ENCODE measurements at regions not wholly inside any gene's neighbourhood (a gene's known extent, or its start where the extent isn't known, plus 50 kb on each side); places are given as distances from the start of the nearest gene placed in this dataset.
"Not testable (repeated sequence)": the region's sequence is repeated elsewhere in the genome, so short reads cannot be mapped to it uniquely, and the experiment has no call there.

DNA sequence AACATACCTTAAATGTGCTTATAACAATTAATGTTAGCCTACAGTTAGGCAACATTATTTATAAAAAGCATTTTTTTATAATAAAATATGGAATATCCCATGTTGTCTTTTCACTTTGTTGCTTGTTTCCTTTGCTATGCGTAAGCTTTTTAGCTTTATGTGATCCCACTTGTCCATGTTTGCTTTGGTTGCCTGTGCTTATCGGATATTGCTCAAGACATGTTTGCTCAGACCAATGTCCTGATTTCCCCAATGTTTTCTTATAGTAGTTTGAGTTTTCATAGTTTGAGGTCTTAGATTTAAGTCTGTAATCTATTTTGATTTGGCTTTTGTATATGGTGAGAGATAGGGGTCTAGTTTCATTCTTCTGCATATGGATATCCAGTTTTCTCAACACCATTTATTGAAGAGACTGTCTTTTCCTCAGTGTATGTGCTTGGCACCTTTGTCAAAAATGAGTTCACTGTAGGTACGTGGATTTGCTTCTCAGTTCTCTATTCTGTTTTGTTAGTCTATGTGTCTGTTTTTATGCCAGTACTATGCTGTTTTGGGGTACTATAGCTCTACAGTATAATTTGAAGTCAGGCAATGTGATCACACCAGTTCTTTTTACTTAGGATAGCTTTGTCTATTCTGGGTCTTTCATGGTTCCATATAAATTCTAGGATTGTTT is 592.7 kb upstream of the SEMA6D start:
- no peak for DNase-seq (ENCODE audit: low spot score)

DNA sequence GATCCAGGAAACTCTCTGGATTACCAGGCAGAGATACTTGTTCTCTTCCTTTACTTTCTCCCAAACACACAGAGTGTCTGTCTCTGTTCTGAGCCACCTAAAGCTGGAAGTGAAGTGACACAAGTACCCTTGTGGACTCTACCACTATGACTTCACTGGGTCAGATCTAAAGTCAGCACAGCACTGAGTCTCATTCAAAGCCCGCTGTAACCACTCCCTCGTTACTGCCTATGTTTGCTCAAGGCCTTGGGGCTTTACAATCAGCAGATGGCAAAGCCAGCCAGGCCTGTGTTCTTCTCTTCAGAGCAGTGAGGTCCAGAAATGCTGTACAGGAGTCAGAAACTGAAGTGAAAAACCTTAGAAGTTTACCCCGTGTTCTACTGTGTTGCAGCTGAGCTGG is 588.3 kb upstream of the SEMA6D start:
- DNase-seq (ENCODE audit: low spot score): no peak

DNA sequence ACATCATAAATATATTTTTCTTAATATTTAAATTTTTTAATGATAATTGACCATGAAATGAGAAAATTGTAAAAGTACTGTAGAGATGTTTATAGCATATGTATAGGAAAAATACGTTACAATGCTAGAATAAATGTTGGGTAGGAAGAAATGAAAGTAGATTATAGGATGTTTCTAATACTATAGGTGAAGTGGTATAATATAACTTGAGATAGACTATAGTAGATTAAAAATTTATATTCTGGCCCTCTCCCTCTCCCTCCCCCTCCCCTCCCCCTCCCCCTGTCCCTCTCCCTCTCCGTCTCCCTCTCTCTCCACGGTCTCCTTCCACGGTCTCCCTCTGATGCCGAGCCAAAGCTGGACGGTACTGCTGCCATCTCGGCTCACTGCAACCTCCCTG is 585.9 kb upstream of the SEMA6D start:
- not testable (repeated sequence) for DNase-seq (ENCODE audit: low spot score)

DNA sequence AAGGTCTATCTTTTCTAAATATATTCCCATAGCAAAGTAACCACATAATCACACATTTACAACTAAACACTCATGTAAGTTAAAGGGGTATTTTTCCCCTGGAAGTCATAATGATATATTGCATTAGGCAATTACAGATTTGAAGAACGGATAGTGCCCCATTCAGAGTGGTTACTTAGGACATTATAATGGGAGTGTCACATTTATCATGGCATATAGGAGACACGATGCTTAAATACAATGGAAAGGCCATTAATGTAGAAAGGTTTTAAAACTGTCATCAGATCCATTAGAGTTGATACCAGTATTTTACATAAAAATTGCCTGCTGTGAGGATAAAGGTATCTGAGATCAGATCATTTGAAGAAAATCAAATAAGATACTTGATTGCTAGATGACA is 582.0 kb upstream of the SEMA6D start:
- no peak for DNase-seq (ENCODE audit: low spot score)

DNA sequence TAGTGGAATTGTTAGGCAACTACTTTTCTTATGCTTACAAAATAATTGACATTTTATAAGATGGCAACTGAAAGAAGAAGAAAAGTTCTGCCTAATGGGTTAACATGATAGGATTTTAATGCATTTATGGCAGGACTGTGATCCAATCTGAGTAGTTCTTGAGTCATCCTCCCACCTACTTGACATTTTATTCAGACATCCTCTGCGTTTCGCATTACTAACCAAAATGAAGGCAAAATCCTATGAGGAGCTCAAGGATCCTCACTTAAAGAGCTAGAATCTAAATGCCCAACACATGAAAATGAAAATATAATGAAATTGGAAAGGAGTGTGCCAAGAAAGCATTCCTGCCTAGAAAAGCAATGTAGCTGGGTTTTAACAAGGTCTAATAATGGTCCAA is 581.1 kb upstream of the SEMA6D start:
- no peak for DNase-seq (ENCODE audit: low spot score)

DNA sequence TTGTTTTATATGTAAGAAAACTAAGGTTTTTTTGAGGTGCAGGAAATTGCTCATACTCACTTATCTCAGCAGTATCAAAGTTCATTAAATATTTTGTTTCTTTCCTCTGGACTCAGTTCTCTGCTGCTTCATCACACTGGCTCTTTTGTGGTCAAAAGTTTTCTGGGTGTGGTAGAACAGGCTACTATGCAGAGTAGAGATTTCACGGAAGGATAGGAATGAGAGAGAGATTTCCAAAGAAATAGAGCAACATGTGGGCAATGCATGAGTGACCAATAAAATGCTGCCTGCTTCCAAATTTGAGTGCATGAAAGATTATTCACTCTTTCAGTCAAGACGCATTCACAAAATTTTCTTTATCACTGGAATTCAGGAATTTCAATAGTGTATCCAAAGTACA is 577.3 kb upstream of the SEMA6D start:
- no peak for DNase-seq (ENCODE audit: low spot score)

DNA sequence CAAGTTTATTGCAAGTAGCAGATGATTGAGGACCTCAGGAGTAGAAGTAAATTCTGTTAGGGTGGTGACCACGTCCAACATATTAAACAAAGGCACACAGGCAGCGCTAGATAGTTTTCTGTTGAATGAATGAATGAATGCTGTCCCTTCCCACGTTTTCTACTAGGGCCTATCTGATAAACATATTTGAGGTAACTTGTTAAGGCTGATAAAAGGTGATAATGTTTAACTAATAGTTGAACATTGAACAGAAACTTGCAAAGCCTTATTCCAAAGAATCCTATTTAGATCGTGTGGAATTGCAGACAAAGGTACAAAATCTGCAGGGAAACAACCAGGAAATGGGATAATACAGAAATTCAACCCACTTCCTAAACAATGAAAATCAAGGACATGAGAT is 559.5 kb upstream of the SEMA6D start:
- DNase-seq (ENCODE audit: low spot score): no peak

DNA sequence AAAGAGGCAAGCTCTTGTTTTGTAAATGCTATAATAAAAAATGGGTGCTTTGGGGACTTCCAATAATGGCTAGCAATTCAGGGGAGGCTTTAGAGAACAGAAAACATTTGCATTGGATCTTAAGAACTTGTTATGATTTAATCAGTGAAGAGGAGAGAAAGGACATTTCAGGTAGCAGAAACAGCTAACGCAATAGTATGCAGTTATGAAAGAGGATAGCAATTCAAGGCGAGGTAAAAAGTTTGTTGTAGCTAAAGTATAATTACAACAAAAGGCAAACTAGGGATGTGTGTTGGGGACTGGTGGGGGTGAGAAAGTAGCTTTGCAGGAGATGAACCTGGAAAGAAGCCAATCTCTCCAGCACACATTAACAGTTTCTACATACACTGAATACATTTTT is 558.7 kb upstream of the SEMA6D start:
- DNase-seq (ENCODE audit: low spot score): no peak

DNA sequence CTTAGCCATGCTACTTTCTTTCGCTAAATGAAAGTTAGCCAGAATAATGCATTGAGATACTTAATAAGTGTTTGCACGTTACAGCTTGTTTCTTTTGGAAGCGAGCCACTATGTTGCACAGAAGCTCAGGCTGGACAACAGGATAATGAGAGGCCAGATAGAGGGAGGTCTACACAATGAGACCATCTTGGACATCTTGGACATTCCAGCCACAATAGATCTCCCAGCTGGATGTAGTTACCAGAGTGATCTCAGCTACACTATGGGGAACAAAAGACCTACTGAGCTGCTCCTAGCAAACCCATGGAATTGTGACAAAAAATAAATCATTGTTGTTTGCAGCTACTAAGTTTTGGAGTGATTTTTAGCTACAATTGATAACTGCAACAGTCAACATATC is 540.1 kb upstream of the SEMA6D start:
- no peak for DNase-seq (ENCODE audit: low spot score)

DNA sequence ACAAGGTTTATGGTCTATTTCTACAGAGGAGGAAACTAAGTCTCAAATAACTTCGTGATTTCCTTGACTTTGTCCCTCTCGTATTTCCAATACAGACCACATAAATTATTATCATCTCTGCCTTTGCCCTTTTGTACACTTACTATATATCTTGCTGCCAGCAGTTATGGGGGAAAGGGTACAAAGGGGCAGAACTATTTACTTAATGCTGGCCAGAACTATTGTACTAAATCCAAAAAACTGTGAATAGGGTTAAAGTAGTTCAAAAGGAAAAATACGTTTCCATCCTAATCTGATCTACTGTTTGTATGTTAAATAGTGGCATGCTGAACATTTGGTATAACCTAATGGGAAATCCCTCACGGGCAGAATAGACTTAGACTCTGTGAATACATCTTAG is 537.3 kb upstream of the SEMA6D start:
- no peak for DNase-seq (ENCODE audit: low spot score)

DNA sequence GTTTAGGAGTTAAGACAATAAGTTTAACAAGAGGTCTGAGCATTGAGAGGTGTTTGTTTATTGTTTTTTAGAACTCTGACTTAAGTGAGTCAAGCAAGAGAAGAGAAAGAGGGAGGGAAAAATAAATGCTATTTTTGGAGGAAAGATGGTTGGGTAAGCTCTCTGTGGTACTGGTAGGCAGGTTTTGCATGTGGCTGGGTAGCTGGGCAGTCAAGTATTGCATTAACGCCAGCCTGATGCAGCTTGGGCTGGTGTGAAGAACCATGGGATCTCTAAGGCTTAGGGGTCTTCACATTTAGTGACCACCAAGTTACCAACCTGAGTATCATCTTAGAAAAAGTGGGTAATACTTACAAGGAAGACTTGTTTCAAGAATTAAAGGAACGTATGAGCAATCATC is 534.5 kb upstream of the SEMA6D start:
- no peak for DNase-seq (ENCODE audit: low spot score)

DNA sequence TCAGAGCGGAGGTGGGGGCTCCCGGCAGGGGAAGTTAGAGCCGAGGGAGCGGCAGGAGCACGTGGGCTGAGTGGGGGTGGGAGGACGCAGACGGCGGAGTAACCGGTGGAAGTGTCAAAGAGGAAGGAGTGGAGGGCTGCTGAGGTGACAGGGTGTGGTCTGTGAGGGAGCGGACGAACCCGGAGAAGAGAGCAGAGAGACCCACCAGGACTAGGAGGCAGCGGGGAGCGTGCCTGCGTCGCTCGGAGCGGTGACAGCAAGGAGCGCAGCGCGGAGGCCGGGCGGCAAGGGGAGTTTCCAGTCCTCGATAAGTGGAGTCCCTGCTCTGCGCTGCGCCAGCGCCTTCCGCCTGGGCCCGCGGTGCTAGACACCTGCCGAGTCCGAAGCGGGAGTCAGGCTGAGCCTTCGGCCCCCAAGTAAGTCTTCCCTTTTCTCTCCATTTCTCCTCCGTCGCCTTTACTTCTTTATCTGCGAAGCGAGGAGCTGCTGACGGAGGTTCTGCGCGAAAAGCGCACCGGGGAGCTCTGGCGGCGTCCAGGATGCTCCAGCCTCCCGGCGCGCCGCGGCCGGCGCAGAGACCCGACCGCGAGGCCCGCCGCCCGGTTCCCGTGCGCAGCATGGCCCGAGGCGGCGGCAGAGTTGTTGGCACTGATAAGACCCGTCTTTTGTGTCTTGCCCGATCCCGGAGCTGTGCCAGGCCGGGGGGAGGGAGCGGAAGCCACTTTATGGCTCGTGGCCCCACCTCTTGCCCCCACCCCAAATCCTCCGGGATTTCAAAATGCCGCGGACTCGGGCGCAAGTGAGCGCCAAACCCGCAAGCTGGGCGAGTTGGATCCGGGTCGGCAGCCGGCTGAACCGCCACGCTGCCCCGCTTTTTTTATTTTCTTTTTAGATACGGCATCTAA is 533.0 kb upstream of the SEMA6D start:
- DNase-seq (ENCODE audit: low spot score): peak; percentile 26

DNA sequence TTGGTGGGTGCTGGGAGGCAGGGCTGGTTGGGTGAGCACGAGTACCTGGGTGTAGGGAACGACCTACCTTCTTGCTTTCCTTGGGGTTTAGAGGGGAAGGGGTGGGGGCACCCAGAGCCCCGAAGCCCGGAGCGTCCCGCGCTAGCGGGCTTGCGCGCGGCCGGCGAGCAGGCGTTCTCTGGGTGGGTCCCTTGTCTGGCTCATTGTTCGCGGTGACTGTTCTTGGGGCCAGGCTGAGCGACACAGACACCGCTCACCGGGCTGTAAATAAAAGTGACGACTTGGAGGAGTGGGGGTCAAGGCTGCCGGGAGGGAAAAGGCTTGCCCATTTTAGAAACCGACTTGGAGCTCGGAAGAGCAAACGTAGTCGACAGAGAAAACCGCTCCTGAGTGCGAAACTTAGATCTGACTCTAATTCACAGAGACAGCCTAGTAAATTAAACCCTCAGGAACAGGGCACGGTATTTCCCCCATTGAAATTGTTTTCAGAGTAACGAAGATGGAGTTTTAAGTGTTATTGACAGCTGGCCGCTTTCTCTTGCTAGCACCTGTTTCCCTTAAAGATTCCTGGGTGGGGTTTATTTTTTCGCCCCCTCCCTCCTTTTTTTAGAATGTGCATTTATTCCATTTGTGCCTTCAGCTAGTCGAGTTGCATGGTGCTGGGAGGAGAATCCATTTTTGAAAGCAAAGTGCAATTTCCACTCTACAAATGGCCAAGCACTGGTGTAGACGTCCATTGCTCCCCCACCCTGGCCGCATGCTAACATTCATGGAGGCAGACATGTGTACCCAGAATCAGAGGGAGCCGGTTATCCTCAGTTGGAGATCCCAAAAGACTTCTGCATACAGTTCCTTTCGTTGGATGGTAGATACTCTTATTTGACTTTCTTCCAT is 532.1 kb upstream of the SEMA6D start:
- DNase-seq (ENCODE audit: low spot score): no peak

DNA sequence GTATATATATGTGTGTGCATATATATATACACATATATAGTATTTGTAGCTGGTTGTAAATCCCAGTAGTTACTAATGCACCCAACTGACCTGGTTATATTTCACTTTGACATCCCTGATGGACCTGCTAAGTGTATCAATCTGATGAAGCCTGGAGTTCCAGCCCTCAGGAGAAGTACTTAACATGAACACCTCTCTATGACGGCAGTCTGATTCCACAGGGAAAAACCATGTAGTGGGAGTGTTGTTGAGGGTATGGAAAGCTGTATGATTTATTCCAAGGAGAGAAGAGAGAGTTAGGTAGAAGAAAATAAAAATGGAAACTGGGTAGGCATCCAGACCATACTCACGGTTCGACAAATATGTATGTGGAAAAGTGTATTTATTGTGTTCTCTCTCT is 531.2 kb upstream of the SEMA6D start:
- DNase-seq (ENCODE audit: low spot score): no peak

DNA sequence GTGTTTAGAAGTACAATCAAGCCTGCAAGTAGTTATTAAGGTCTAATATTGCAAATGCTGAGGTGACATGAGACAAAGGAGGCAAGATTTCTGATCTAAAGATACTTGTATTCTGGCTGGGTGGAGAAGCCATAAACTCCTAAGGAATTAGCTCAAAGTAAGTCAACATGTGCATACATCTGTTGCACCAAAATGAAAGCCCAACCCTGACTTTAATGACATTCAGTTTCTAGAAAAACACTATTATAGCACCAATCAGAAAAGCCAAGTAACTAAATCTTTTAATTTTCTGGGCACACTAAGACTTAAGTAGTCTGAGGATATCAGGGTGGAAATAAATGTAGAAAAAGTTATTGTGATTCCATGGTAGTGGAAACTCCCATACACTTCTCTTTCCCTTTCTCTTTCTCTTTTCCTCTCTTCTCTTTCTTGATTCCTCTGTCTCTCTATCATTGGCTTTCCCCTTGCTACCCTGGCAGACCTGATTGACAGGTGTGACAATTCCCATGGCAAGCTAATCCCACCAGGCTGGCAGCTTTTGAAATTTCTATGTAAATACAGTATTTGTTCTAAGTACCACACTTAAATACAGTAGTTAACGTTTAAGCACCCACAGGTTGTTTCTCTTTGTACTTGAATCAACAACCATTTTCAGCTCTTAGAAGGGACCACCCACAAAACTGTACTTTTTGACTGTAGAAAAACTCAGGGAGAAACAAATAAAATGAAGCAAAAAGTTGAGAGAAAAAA is 528.4 kb upstream of the SEMA6D start:
- no peak for DNase-seq (ENCODE audit: low spot score)

DNA sequence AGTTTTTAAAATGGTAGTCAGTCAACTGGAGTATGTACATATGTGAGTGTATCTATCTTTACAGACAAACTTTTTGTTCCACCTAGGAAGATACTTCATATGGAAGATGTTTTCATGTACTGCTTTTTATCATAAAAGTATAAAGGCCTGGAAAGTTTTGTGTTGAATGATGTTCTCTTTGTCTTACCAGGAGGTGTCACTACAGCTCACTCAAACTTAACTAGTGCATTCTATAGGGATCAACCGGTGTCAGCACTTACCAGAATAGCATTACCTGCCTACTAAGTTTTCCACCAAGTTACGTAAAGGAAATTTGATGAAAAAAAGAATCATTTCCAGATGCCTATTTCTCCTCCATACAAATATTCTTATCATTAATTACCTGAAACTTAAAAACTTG is 522.6 kb upstream of the SEMA6D start:
- peak; percentile 38 for DNase-seq (ENCODE audit: low spot score)

DNA sequence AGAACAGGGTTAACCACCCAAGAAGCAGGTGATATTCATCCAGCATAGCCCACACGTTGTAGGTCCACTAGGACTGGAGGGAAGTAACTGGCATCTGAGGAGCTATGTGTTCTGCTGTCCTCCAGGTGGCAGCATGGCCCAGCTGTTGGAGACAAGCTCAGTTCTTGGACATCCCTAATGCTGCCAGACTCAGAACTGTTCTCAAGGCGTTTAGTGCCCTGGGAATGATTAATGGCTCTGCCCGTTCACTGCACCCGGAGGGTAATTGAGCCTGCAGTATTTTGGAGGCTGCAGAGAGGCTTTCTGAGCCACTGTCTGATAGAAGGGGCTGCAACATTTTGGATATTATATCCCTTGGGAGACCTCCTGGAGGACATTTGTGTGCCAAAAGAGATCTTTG is 521.3 kb upstream of the SEMA6D start:
- DNase-seq (ENCODE audit: low spot score): peak; percentile 83

DNA sequence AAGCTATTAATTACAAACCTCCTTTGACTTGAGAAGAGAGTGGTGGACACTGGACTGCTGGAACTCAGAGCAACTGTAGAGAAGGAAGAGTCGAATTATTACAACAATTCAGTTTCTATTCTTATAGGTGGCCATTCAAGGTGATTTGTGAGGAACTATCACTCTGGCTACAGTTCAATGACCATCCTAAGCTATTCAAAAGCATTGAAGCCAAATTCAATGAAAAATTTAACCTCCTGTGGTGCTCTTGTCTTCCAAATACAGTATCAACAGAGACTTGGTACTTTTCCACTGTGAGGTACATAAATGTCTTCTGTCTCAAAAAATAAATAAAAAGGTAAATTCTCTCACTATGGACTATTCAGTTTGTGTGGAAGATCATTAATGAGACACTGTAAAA is 513.3 kb upstream of the SEMA6D start:
- DNase-seq (ENCODE audit: low spot score): no peak

DNA sequence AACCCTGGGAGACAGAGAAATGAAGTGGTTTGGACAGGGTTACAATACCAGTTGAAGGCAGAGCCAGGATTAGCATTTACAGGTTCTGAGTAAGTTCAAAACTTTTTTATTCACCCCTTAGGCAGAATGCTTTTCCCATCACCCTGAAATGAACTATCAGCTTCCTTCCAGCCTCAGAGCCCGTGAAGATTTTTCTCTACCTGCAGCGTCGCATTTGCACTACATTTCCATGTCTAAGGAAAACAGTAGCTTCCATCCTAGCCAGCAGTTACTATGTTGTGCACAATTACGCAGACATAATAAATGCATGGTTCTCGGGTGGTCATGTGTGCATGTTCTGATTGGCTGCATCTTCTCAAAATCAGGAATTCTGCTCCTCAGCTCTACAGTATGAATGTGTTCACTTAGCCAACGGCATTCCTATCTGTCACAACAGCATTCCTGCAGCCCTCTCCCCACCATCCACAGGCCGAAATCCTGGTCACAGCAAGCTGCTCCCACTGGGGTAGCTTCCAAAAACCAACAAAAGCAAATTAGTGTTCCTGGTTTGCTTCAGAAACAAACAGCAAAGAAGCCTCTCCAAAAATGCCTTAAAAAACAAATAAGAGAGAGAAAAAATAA is 510.8 kb upstream of the SEMA6D start:
- DNase-seq (ENCODE audit: low spot score): no peak

DNA sequence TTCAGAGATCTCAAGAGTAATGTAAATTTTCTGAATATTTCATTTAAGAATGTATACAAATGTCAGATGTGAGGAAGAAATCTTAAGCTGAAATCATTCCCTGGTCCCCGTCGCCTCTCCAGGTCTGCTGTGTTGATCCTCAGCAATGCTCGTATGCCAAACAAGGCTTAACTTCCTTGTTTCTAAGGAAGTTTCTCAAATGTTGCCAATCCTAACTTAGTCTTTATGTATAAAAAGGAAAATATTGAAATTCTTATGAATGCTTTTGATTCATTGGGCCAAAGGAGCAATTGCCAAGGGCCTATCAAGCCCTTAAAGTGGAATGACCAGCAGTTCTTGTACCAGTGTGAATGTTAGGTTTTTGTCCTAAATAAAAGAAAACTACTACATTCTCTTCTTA is 507.7 kb upstream of the SEMA6D start:
- DNase-seq (ENCODE audit: low spot score): no peak

DNA sequence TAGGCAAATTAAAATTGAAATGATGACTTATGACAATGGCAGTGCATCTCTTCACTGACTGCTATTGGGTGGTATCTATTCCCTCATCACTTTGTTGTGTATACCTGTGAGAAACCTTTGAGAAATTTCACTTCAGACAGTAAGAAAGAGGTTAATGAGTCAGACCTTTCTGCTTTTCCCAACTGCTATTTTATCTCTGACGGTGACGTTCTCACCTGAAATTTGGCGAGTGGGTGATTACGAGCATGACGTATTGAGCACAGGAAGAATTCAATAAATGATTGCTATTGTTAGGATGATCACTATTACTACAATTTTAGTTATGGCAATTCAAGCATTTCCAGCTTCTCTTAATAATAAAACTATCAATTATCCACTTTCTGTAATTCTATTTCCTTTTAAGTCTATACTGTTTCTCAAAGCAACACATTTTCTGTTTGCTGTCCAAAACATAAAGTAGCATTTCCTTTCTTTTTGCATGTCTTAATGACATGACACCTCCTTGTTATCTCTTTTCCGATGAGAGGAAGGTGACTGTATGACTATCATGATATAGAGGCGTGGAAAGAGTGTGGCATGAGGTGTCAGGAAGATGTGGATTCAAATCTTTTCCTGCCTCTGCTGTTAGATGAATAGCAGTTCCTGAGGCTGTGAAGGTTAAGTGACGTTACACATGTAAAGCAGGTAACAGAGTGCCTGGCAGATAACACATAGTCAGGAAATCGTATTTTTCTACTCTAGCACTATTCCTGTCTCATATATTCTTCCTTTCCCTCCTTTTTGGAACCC is 504.9 kb upstream of the SEMA6D start:
- DNase-seq (ENCODE audit: low spot score): no peak

Data from kidney capillary endothelial cell (primary cell).